HFFc6 (cell line): ENCODE measurements at regions not wholly inside any gene's neighbourhood (a gene's known extent, or its start where the extent isn't known, plus 50 kb on each side); places are given as distances from the start of the nearest gene placed in this dataset.

ENCODE experiments used
- DNase-seq: peaks from one replicate; pipeline ENCODE4 v3.0.0-alpha.2; 2018
- H3K27ac Mint-ChIP-seq: 2 replicates; pipeline ENCODE4 v1.8.0; 2020; ENCODE audit warnings: mild to moderate bottlenecking, mixed read lengths
- H3K27me3 Mint-ChIP-seq: 2 replicates; pipeline ENCODE4 v1.8.0; 2021; ENCODE audit warnings: mild to moderate bottlenecking, moderate library complexity, mixed read lengths; ENCODE audit not compliant: insufficient read depth
- H3K36me3 Mint-ChIP-seq: 2 replicates; pipeline ENCODE4 v1.8.0; 2021; ENCODE audit warnings: low read depth, mixed read lengths
- H3K4me1 Mint-ChIP-seq: 2 replicates; pipeline ENCODE4 v1.8.0; 2020; ENCODE audit warnings: low read depth, mixed read lengths
- H3K4me3 Mint-ChIP-seq: 2 replicates; pipeline ENCODE4 v1.8.0; 2020; ENCODE audit warnings: mild to moderate bottlenecking, moderate library complexity, mixed read lengths
- H3K9me3 Mint-ChIP-seq: 2 replicates; pipeline ENCODE4 v1.8.0; 2020; ENCODE audit warnings: mild to moderate bottlenecking, mixed read lengths
- CTCF ChIP-seq: fragments of 200-600 bp; sonication (generic); IDR thresholded peaks from 2 replicates; pipeline ENCODE4 v1.5.0; 2021; ENCODE audit warnings: antibody characterized with exemption, mild to moderate bottlenecking

GRCh38 chr1:37338658-37339057, 135.7 kb upstream of the ZC3H12A start:
- no peak for TF ChIP-seq CTCF
- H3K36me3 Mint-ChIP-seq = no peaks in the 10 kb centered on the region
- peaks cover 3% of the 10 kb centered on the region; the same call in 1 of the 2 replicates for H3K27me3 Mint-ChIP-seq
- H3K4me3 Mint-ChIP-seq = no peak overlapping the region
- peaks cover 35% of the 10 kb centered on the region; the same call in 1 of the 2 replicates for H3K9me3 Mint-ChIP-seq
- no peak for DNase-seq
- no peak overlapping the region for H3K27ac Mint-ChIP-seq
- no peaks in the 10 kb centered on the region for H3K4me1 Mint-ChIP-seq

- peaks cover 39% of the 10 kb centered on the region for H3K9me3 Mint-ChIP-seq
- H3K27ac Mint-ChIP-seq = no peak overlapping the region
- no peak for TF ChIP-seq CTCF
- H3K36me3 Mint-ChIP-seq = no peaks in the 10 kb centered on the region; the same call in 1 of the 2 replicates
- no peaks in the 10 kb centered on the region for H3K4me1 Mint-ChIP-seq
- H3K4me3 Mint-ChIP-seq = no peak overlapping the region
- no peak for DNase-seq
- H3K27me3 Mint-ChIP-seq = peaks cover 4% of the 10 kb centered on the region; the same call in 1 of the 2 replicates
These were observed 131.6 kb upstream of the ZC3H12A start for GRCh38 chr1:37342736-37343135.

GRCh38 chr1:37347104-37347649, 127.2 kb upstream of the ZC3H12A start:
- no peak overlapping the region for H3K4me3 Mint-ChIP-seq
- DNase-seq = no peak
- peaks cover 65% of the 10 kb centered on the region for H3K9me3 Mint-ChIP-seq
- H3K4me1 Mint-ChIP-seq = no peaks in the 10 kb centered on the region
- H3K27me3 Mint-ChIP-seq = peaks cover 4% of the 10 kb centered on the region; the same call in 1 of the 2 replicates
- no peak overlapping the region for H3K27ac Mint-ChIP-seq
- peaks cover 4% of the 10 kb centered on the region; the same call in 1 of the 2 replicates for H3K36me3 Mint-ChIP-seq
- no peak for TF ChIP-seq CTCF

GRCh38 chr1:37353871-37354270, 120.5 kb upstream of the ZC3H12A start:
- no peak for DNase-seq
- H3K9me3 Mint-ChIP-seq = peaks cover 41% of the 10 kb centered on the region
- H3K36me3 Mint-ChIP-seq = 0 out of 2 replicates have a peak, but pooled peaks cover 4% of the 10 kb centered on the region
- TF ChIP-seq CTCF = no peak
- H3K27me3 Mint-ChIP-seq = no peaks in the 10 kb centered on the region
- H3K4me3 Mint-ChIP-seq = no peak overlapping the region
- no peaks in the 10 kb centered on the region for H3K4me1 Mint-ChIP-seq
- no peak overlapping the region for H3K27ac Mint-ChIP-seq

- TF ChIP-seq CTCF = no peak
- no peaks in the 10 kb centered on the region for H3K27me3 Mint-ChIP-seq
- DNase-seq = no peak
- no peaks in the 10 kb centered on the region for H3K36me3 Mint-ChIP-seq
- H3K4me3 Mint-ChIP-seq = no peak overlapping the region
- no peaks in the 10 kb centered on the region for H3K4me1 Mint-ChIP-seq
- peaks cover 39% of the 10 kb centered on the region for H3K9me3 Mint-ChIP-seq
- no peak overlapping the region for H3K27ac Mint-ChIP-seq
These were observed 119.3 kb upstream of the ZC3H12A start for GRCh38 chr1:37354876-37355650.
